ENCODE measurements at regions not wholly inside any gene's neighbourhood (a gene's known extent, or its start where the extent isn't known, plus 50 kb on each side); places are given as distances from the start of the nearest gene placed in this dataset.

DNA sequence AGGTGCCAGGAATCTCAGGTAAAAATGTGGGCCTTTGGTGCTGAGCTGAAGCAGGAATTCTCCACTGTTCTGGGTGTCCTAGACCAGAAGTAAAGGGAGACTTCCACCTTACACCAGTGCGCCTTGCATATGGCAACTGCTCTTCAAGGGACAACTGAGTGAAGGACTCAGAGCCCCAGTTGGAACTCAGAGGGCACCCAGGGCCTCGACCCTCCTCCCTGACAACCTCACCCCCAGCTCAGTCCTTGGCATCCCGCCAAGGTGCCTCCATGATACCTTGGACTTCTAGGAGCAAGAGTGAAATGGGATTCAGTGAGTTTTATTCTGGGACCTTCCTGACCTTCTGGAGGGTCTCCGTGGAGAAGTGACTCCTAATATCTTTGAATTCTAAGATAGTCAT lies 140.3 kb downstream of the GPCPD1 start:
- H3K27ac Mint-ChIP-seq, result no peak overlapping the region

More for the DNA sequence above, 140.3 kb downstream of the GPCPD1 start:
- H3K4ac ChIP-seq (ENCODE audit: low read depth, low read length), result no peak overlapping the region
- no peak overlapping the region for H2BK5ac ChIP-seq (ENCODE audit: insufficient read length, low read length)
- H3K9me3 ChIP-seq (ENCODE audit: control insufficient read depth, low read depth, low read length), result no peaks in the 10 kb centered on the region
- H3K4me3 Mint-ChIP-seq, result no peak overlapping the region
- H3K14ac ChIP-seq (ENCODE audit: insufficient read depth, low read length), result no peak overlapping the region
- no peak overlapping the region for H2BK20ac ChIP-seq (ENCODE audit: low read depth, low read length, poor library complexity, severe bottlenecking)
- no peak overlapping the region for H3K9ac ChIP-seq (ENCODE audit: extremely low read depth, insufficient read length, low read length)
- H4K8ac ChIP-seq (replicated peaks; ENCODE audit: insufficient read length, low read depth, low read length), result no peak overlapping the region
- no peak overlapping the region for H2AK5ac ChIP-seq (ENCODE audit: insufficient read length, low read length)
- H3K9me3 Mint-ChIP-seq, result no peaks in the 10 kb centered on the region
- H3K18ac ChIP-seq (ENCODE audit: insufficient read length, low read depth, low read length), result no peak overlapping the region
- H3T11ph ChIP-seq (ENCODE audit: low read length), result no peak overlapping the region
- H2BK120ac ChIP-seq (ENCODE audit: low read depth, low read length, poor library complexity, severe bottlenecking), result no peak overlapping the region
- H3K4me1 ChIP-seq (ENCODE audit: insufficient read depth, low read length), result no peaks in the 10 kb centered on the region; the same call in 1 of the 2 replicates
- no peak overlapping the region for H3K27ac ChIP-seq (ENCODE audit: insufficient read length, low read depth, low read length)
- H4K20me1 ChIP-seq (ENCODE audit: control insufficient read depth, insufficient read depth, insufficient read length), result no peaks in the 10 kb centered on the region
- no peaks in the 10 kb centered on the region for H3K27me3 ChIP-seq (ENCODE audit: insufficient read depth, low read length)
- H3K36me3 Mint-ChIP-seq (ENCODE audit: insufficient read depth in 1 of 3, low read depth in 3 of 3), result no peaks in the 10 kb centered on the region; a peak in 1 of 7 replicates
- H2BK15ac ChIP-seq (ENCODE audit: low read depth, low read length), result no peak overlapping the region
- WGBS (ENCODE audit: extremely low coverage, insufficient read length, low lambda C conversion rate), result no CpG with 5 or more reads among the region's 4 CpGs
- no peak for DNase-seq
- no peaks in the 10 kb centered on the region for H3K23me2 ChIP-seq (ENCODE audit: insufficient read length, low read depth, low read length, poor library complexity, severe bottlenecking)
- no peak overlapping the region for H4K91ac ChIP-seq (ENCODE audit: insufficient read length, low read depth, low read length)
- no peak overlapping the region for H3K56ac ChIP-seq (ENCODE audit: insufficient read length, low read depth, low read length)
- no peak overlapping the region for H3K23ac ChIP-seq (ENCODE audit: insufficient read length, low read depth, low read length)
- no peak overlapping the region for H3K4me2 ChIP-seq (ENCODE audit: insufficient read depth, insufficient read length, low read length)
- H2AFZ ChIP-seq (ENCODE audit: low read length), result no peak overlapping the region
- H3K27me3 Mint-ChIP-seq (ENCODE audit: low read depth), result no peaks in the 10 kb centered on the region
- H4K5ac ChIP-seq (ENCODE audit: insufficient read length, low read depth, low read length), result no peak overlapping the region
- H3K79me1 ChIP-seq (ENCODE audit: insufficient read depth, low read depth, low read length, poor library complexity, severe bottlenecking), result no peaks in the 10 kb centered on the region
- H2BK12ac ChIP-seq (ENCODE audit: insufficient read length, low read depth, low read length), result no peak overlapping the region
- peaks cover 3 to 5% of the 10 kb centered on the region in 2 experiments for H3K4me1 Mint-ChIP-seq
- H3K79me2 ChIP-seq (ENCODE audit: insufficient read depth, low read length), result no peaks in the 10 kb centered on the region
- TF ChIP-seq, protein P1, sequence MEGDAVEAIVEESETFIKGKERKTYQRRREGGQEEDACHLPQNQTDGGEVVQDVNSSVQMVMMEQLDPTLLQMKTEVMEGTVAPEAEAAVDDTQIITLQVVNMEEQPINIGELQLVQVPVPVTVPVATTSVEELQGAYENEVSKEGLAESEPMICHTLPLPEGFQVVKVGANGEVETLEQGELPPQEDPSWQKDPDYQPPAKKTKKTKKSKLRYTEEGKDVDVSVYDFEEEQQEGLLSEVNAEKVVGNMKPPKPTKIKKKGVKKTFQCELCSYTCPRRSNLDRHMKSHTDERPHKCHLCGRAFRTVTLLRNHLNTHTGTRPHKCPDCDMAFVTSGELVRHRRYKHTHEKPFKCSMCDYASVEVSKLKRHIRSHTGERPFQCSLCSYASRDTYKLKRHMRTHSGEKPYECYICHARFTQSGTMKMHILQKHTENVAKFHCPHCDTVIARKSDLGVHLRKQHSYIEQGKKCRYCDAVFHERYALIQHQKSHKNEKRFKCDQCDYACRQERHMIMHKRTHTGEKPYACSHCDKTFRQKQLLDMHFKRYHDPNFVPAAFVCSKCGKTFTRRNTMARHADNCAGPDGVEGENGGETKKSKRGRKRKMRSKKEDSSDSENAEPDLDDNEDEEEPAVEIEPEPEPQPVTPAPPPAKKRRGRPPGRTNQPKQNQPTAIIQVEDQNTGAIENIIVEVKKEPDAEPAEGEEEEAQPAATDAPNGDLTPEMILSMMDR (conservative IDR thresholded peaks at IDR 0.05), result no peak

Data from H9 (cell line).